Thoracic aorta (tissue), 2 donors: ENCODE measurements at regions not wholly inside any gene's neighbourhood (a gene's known extent, or its start where the extent isn't known, plus 50 kb on each side); places are given as distances from the start of the nearest gene placed in this dataset.

ENCODE experiments used
- ATAC-seq: fragments of 150-250 bp; one replicate; pipeline ENCODE4 v1.8.0; 2017; ENCODE audit warnings: low read depth; ENCODE audit not compliant: insufficient number of reproducible peaks, low FRiP score
- DNase-seq: peaks from one replicate; pipeline ENCODE4 v3.0.0-alpha.2; 2020; ENCODE audit warnings: low spot score
- H3K27ac ChIP-seq, 2 donors: fragments of 200-600 bp; sonication (generic); 1 replicate in 1 of 2; 2 replicates in 1 of 2; pipeline ENCODE4 v1.5.1; 2016; ENCODE audit warnings: mild to moderate bottlenecking in 2 of 2, moderate library complexity in 2 of 2
- H3K27me3 ChIP-seq: fragments of 200-600 bp; sonication (generic); replicated peaks from 2 replicates; pipeline ENCODE4 v1.6.0; 2016; ENCODE audit warnings: mild to moderate bottlenecking; ENCODE audit not compliant: insufficient read depth
- H3K36me3 ChIP-seq: fragments of 200-600 bp; sonication (generic); one replicate; pipeline ENCODE4 v1.5.1; 2016
- H3K4me1 ChIP-seq, 2 donors: fragments of 200-600 bp; sonication (generic); 1 replicate in 1 of 2; 2 replicates in 1 of 2; pipeline versions ENCODE4 v1.5.1 to v1.6.0; 2016; ENCODE audit warnings: low read depth in 2 of 2, mild to moderate bottlenecking in 1 of 2; ENCODE audit not compliant: control insufficient read depth in 1 of 2
- H3K4me3 ChIP-seq: fragments of 200-600 bp; sonication (generic); 2 replicates; pipeline ENCODE4 v1.5.1; 2016; ENCODE audit warnings: mild to moderate bottlenecking
- H3K9me3 ChIP-seq: fragments of 200-600 bp; sonication (generic); 2 replicates; pipeline ENCODE4 v1.5.1; 2016
- TF ChIP-seq, protein P1 (sequence below): fragments of 200-600 bp; sonication (generic); IDR thresholded peaks from one replicate; pipeline ENCODE4 v1.5.1; 2019; ENCODE audit warnings: antibody characterized with exemption

DNA sequence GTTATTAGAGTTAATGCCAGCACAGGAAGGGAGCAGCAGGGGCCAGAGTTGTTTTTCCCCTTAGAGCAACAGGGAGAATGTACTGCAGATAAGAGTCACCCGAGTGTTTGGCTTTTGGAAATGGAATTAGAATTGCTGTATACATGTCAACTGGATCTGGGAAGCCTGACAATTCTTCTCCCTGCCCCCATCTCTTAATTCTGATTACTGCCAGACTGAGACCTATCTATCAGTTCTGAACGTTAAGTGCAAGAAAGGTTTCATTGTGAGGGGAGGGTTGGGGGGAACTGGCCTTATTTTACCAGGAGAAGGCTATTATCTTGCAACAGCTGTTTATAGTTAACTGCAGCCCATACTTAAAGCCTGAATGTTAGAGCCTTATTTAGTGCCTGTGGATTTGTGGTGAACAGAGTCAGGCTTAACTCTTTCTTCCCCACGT, 424.5 kb upstream of the CDH11 start:
- ATAC-seq, result no peak
- Histone ChIP-seq H3K27ac (no peak overlapping the region), H3K4me1 (peaks cover 0 to 28% of the 10 kb centered on the region in 2 donors), H3K4me3 (no peak overlapping the region), H3K36me3 (no peaks in the 10 kb centered on the region), H3K27me3 (no peaks in the 10 kb centered on the region), H3K9me3 (no peaks in the 10 kb centered on the region)
- TF ChIP-seq, protein P1, sequence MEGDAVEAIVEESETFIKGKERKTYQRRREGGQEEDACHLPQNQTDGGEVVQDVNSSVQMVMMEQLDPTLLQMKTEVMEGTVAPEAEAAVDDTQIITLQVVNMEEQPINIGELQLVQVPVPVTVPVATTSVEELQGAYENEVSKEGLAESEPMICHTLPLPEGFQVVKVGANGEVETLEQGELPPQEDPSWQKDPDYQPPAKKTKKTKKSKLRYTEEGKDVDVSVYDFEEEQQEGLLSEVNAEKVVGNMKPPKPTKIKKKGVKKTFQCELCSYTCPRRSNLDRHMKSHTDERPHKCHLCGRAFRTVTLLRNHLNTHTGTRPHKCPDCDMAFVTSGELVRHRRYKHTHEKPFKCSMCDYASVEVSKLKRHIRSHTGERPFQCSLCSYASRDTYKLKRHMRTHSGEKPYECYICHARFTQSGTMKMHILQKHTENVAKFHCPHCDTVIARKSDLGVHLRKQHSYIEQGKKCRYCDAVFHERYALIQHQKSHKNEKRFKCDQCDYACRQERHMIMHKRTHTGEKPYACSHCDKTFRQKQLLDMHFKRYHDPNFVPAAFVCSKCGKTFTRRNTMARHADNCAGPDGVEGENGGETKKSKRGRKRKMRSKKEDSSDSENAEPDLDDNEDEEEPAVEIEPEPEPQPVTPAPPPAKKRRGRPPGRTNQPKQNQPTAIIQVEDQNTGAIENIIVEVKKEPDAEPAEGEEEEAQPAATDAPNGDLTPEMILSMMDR, result no peak
- DNase-seq, result no peak

DNA sequence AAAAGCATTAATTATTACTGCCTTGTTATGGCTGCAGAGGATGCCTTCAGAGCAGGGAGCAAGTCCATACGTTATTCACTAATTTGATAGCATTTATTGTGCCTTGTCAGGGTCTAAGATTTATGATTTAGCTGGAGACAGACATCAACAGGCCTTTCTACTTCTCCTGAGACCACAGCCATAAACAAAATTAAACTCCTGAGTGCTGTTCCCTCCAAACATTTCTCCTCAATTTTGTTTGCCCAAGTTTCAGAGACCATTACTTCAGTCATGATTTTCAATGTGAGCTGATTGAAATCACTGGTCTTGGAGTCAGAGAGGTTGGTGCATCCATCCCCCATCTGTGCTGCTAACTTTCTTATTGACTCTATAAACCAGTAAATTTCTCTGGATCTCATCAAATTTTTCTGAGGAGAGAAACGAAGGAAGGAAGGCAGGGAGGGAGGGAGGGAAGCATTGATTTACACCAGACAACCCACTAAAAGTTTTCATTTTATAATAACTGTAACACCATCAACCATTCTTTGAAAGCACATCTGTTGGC, 423.6 kb upstream of the CDH11 start:
- H3K4me1 ChIP-seq, result peaks cover 0 to 28% of the 10 kb centered on the region in 2 donors
- H3K36me3 ChIP-seq, result no peaks in the 10 kb centered on the region
- no peaks in the 10 kb centered on the region for H3K27me3 ChIP-seq
- DNase-seq, result no peak
- H3K4me3 ChIP-seq, result no peak overlapping the region
- no peak overlapping the region for H3K27ac ChIP-seq
- ATAC-seq, result no peak
- no peaks in the 10 kb centered on the region for H3K9me3 ChIP-seq
- TF ChIP-seq, protein P1, result no peak

DNA sequence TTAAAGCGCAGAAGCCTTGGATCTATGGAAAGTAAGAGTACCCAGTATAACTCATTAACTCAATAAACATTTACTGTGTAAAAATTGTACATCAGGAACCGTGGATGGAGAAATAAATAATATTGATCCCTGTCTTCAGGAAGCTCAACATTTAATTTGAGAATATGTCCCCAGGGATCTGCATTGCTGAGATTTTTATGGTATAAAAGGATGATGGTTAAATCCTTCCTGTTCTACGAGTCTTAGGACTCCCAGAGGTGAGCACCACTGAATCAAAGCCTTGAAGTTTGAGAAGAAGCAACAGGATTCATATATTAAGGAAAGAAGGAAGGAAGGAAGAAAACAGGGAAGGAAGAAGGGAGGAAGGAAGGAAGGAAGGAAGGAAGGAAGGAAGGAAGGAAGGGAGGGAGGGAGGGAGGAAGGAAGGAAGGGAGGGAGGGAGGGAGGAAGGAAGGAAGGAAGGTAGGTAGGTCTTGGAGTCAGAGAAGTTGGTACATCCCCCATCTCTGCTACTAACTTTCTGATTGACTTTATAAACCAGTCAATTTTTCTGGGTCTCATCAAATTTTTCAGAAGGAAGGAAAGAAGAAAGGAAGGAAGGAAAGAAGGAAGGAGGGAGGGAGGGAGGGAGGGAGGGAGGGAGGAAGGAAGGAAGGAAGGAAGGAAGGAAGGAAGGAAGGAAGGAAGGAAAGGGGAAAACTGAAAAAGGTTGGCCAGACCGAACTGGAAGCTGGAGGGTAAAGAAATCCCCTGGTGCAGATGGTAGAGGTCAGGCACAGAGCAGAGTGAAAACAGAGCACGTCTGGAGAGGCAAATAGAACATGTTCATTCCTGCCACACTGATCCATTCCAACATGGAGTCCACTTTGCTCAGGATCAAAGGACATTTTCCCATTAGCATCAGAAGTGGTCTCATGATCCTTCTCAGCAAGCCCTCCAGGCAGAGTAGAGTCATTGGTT, 422.2 kb upstream of the CDH11 start:
- peaks cover 0 to 27% of the 10 kb centered on the region in 2 donors for H3K4me1 ChIP-seq
- H3K27me3 ChIP-seq, result no peaks in the 10 kb centered on the region
- H3K4me3 ChIP-seq, result no peak overlapping the region
- no peaks in the 10 kb centered on the region for H3K36me3 ChIP-seq
- no peak for DNase-seq
- H3K27ac ChIP-seq, result no peak overlapping the region
- H3K9me3 ChIP-seq, result no peaks in the 10 kb centered on the region
- TF ChIP-seq, protein P1, result no peak
- ATAC-seq, result no peak

DNA sequence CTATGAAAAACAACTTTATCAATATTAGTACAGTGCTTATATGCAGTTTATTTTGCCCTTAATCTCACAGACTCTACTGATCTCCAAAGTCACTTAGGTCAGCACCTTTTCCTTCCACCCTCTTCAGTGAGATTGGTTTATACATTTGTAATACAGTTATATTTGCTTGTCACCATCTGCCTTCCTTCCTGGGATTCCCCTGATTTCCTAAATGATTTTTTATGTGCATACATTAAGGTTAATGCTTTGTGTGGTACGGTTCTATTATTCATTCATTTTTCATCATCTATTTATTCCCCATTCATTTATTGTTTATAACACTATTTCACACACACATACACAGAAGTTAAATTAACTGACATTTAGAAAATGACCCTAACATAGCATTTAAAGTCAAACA, 419.8 kb upstream of the CDH11 start:
- TF ChIP-seq, protein P1, result no peak
- H3K36me3 ChIP-seq, result no peaks in the 10 kb centered on the region
- H3K9me3 ChIP-seq, result no peaks in the 10 kb centered on the region
- no peak for ATAC-seq
- H3K4me3 ChIP-seq, result no peak overlapping the region
- H3K4me1 ChIP-seq, result peaks cover 0 to 22% of the 10 kb centered on the region in 2 donors
- H3K27ac ChIP-seq, result no peak overlapping the region
- DNase-seq, result no peak
- H3K27me3 ChIP-seq, result no peaks in the 10 kb centered on the region

DNA sequence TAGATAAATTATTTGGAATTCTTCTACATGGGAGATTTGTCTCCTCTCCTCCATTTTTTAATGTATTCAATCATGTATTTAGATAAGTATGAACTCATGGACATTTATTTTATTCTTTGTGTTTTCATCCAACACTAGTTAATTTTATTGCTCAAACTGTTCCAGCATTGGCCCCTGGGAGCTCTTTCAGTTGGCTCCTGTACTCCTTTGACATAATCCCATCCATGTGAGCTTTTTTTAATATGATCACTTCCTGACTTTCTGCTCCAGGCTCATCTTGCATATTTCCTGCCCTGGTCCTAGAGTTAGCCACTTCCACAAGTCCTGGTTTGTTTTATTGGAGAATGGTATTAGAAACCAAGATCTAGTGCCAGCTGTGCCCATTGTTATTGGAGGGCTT, 419.0 kb upstream of the CDH11 start:
- no peaks in the 10 kb centered on the region for H3K9me3 ChIP-seq
- no peaks in the 10 kb centered on the region for H3K27me3 ChIP-seq
- no peak for DNase-seq
- peaks cover 0 to 15% of the 10 kb centered on the region in 2 donors for H3K4me1 ChIP-seq
- TF ChIP-seq, protein P1, result no peak
- H3K4me3 ChIP-seq, result no peak overlapping the region
- no peak overlapping the region for H3K27ac ChIP-seq
- no peak for ATAC-seq
- H3K36me3 ChIP-seq, result no peaks in the 10 kb centered on the region
